D721Med (cell line): ENCODE measurements at regions not wholly inside any gene's neighbourhood (a gene's known extent, or its start where the extent isn't known, plus 50 kb on each side); places are given as distances from the start of the nearest gene placed in this dataset.
"Not testable (repeated sequence)": the region's sequence is repeated elsewhere in the genome, so short reads cannot be mapped to it uniquely, and the experiment has no call there.

Experiments
- DNase-seq: peaks from one replicate; pipeline ENCODE4 v3.0.0; 2011; ENCODE audit warnings: low spot score; ENCODE audit not compliant: insufficient read length
- FAIRE-seq: peaks from 2 replicates; lab custom pipeline; 2011; peaks lifted over from hg19 to GRCh38; lab: Jason Lieb, UNC
- TF ChIP-seq, protein P1 (sequence below): IDR thresholded peaks from 2 replicates; pipeline ENCODE4 v1.5.1; 2012; ENCODE audit warnings: mild to moderate bottlenecking, control low read depth; ENCODE audit not compliant: insufficient read depth; ENCODE audit errors: missing control alignments

DNA sequence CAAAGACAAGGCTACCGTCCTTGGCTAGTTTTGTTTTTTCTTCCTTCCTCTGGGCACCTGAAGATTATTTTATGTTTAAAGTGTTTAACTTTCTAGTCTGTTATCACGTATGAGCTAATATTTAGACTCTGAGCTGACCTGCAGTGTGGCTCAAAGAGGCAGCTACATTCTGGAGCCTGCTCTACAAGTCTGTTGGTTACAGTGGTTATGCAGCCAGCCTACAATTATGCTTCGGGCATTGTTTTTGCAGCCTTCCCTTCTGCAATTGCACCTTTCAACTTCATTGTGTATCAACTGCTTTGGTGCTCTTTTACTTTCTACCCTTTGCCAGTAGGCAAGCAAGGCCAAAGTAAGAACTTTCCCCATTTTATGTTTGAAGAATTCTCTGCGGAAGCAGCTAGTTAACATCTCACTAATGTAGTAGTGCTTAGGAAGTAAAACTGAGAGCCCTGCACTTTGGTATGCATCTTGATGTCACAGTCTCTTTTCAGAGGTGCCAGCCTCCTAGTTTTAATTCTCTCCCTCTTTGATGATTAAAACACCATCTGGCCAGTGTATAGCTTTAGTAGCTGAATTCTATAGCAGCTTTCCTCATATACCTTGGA is 322.1 kb downstream of the FAM170A start:
- DNase-seq (no peak), FAIRE-seq (no peak)
- TF ChIP-seq, protein P1, sequence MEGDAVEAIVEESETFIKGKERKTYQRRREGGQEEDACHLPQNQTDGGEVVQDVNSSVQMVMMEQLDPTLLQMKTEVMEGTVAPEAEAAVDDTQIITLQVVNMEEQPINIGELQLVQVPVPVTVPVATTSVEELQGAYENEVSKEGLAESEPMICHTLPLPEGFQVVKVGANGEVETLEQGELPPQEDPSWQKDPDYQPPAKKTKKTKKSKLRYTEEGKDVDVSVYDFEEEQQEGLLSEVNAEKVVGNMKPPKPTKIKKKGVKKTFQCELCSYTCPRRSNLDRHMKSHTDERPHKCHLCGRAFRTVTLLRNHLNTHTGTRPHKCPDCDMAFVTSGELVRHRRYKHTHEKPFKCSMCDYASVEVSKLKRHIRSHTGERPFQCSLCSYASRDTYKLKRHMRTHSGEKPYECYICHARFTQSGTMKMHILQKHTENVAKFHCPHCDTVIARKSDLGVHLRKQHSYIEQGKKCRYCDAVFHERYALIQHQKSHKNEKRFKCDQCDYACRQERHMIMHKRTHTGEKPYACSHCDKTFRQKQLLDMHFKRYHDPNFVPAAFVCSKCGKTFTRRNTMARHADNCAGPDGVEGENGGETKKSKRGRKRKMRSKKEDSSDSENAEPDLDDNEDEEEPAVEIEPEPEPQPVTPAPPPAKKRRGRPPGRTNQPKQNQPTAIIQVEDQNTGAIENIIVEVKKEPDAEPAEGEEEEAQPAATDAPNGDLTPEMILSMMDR: no peak

DNA sequence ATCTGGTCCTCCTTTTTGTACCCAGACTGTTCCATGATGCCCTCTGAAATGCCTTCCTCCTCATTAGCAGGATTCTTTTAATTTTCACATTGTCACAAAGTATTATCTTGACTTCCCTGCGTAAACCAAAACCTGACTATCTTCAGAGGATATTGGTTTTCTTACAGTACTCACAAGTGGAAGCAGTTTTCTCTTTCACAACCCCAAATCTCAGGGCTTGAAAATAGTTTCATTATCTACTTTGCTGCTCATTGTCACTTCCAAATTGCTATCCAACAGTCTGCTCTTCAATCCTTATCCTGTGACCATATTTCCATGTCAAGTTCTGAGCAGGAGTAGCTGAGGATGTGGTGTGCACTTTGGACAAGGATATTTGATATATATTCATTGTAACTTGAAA is 324.1 kb downstream of the FAM170A start:
- DNase-seq (no peak), FAIRE-seq (no peak)
- TF ChIP-seq, protein P1: no peak

DNA sequence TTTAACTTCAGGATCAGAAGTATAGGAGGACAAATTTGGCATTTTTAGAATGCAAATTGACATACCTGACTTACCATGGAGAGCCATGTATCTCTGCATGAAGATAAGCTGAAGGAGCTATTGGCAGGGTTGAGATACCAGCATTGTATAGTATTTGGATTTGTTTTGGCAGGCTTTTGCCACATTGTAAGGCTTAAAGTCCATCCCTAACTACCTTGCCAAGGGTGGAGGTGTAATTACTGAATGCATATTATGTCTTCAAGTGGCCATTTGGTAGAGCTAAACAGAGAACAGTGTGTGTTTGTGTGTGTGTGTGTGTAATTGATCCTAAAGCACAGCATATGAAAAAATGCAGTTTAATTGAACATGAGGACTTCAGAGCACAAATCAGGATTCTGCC is 324.7 kb downstream of the FAM170A start:
- no peak for FAIRE-seq
- DNase-seq: no peak
- TF ChIP-seq, protein P1: no peak

DNA sequence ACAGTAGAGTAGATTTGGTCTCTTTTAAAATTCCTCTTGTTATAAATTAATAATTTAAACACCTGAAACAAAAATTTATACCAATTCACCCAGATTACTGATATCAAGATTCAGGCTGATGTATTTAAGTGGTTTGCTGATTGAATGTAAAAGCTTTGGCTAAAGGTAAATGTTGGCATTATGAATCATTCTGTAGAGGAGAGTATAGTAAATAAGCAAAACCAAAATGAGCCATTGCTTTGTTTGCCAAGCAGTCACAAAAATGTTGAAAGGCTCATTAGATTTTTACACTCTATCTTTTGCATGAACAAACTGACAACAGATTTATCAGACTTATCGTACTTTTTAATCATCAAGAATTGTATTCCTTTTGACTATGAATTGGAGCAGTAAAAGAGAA is 332.6 kb downstream of the FAM170A start:
- no peak for FAIRE-seq
- TF ChIP-seq, protein P1: no peak
- no peak for DNase-seq

DNA sequence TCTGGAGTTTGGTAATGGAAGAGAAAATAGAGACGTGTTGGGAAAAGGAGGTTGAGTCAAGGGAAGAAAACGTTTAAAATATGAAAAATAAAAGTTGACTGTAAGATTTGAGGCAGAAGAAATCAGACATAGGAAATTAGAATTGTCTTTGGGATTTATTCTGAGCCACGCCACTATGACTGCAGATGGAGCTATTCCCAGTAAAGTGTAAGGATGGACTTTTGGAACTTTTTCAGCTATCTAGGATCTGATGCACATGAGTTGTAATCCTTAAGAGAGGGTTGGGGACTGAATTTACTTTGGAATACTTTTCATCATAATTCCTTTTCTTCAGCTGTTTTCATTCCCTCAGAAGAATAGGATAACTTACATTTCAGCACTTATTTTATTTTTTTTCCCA is 336.7 kb downstream of the FAM170A start:
- TF ChIP-seq, protein P1: no peak
- DNase-seq (no peak), FAIRE-seq (no peak)

DNA sequence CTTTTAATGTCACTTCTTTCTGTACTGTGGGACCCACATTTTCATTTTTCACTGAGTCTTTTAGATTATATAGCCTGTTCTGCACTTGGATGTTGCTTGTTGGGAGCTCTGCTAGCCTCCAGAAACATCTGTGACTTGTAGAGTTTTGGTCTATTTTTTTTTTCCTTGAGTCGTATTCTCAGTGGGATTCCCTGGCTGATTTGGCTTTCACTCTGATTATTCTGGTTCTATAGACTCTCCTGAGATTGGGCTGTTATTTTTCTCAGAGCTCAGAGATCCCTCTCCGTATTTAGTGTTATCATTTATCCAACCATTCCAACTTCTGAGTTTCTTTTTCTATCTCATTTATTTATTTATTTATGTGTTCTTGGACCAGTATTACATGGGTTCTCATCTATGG is 339.3 kb downstream of the FAM170A start:
- DNase-seq: no peak
- FAIRE-seq: no peak
- TF ChIP-seq, protein P1: no peak

DNA sequence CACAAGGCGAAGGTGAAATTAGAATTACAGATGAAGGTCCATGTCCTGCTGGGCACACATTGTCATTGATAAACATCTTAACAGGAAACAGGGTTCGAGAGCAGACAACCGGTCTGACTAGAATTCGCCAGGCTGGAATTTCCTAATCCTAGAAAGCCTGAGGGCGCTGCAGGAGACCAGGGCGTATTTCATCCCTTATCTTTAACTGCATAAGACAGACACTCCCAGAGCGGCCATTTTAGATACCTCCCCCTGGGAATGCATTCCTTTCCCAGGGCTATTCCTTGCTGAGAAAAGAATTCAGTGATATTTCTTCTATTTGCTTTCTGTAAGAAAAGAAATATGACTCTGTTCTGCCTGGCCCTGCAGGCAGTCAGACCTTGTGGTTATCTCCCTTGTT is 357.7 kb downstream of the FAM170A start:
- FAIRE-seq, DNase-seq: not testable (repeated sequence)

DNA sequence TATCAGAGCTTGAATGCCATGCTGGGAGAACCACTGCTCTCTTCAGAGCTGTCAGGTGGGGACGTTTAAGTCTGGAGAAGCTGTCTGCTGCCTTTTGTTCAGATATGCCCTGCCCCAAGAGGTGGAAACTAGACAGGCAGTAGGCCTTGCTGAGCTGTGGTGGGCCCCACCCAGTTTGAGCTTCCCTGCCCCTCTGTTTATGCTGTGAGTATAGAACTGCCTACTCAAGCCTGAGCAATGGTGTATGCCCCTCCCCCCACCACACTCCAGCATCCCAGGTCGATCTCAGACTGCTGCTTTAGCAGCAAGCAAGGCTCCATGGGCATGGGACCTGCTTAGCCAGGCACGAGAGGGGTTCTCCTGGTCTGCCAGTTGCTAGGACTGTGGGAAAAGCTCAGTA is 362.3 kb downstream of the FAM170A start:
- no peak for FAIRE-seq
- TF ChIP-seq, protein P1: no peak
- no peak for DNase-seq
